DMS 273 (cell line): ENCODE measurements at regions not wholly inside any gene's neighbourhood (a gene's known extent, or its start where the extent isn't known, plus 50 kb on each side); places are given as distances from the start of the nearest gene placed in this dataset.

Experiments
- DNase-seq: peaks from one replicate; lab custom pipeline; 2025; ENCODE audit not compliant: unreplicated experiment; lab: John Stamatoyannopoulos, UW

GRCh38 chr6:139860203-139860602 is 485.8 kb upstream of the CITED2 start:
- no peak for DNase-seq

- DNase-seq = no peak
Observed at GRCh38 chr6:139858429-139858828, 484.0 kb upstream of the CITED2 start.

GRCh38 chr6:139857143-139857542 is 482.7 kb upstream of the CITED2 start:
- no peak for DNase-seq

DNA sequence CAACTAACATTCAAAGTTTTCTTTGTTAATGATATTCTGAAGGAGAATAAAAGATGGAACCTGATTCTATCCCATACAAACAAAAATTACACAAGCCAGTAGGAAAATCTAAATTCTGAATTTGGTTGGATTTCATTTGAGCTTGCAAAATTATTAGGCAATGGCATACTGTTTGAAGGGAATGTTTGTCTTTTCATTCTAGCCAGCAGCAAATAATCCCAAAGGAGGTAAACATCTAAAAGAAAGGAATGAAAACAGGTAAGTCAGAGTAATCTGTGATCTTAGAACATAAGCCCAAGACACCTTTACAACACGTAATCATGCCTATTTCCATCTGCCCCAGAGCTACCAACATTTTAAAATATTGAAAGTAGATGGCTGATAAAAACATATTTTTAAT is 482.1 kb upstream of the CITED2 start:
- DNase-seq = no peak

- no peak for DNase-seq
Observed at GRCh38 chr6:139855671-139856311, 481.3 kb upstream of the CITED2 start.

DNA sequence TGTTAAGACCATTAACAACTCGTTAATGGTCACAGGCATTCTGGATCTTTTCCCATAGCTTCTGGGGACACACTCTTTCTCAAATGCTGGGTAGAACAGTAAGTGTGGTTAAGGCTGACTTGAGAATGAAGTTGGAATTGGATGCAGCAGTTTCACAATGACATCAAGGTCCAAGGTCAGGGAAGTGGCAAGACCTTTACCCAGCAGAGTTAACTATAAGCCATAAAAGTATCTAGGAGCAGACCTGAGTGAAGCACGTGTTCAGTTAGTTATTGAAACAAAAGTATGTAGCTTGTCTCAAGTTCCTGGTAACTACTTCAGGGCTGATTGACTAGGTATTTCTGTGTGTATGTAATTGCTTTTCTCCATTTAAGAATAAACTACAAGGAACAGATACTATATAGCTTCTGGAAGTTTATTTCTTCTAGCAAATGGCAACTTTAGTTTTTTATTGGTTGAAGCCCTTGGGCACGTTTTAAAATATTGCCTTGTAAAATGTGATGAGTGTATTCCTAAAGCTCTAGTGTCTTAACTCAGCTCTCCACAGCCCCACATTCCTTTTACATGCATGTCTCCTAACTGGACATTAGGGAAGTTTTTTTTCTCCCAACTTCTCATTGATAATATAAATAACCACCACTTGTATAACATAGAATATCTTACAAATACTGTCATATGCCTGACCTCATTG is 479.0 kb upstream of the CITED2 start:
- DNase-seq = no peak

- no peak for DNase-seq
Observed at GRCh38 chr6:139852488-139853140, 478.2 kb upstream of the CITED2 start.

GRCh38 chr6:139852067-139852466 is 477.6 kb upstream of the CITED2 start:
- DNase-seq = no peak

DNA sequence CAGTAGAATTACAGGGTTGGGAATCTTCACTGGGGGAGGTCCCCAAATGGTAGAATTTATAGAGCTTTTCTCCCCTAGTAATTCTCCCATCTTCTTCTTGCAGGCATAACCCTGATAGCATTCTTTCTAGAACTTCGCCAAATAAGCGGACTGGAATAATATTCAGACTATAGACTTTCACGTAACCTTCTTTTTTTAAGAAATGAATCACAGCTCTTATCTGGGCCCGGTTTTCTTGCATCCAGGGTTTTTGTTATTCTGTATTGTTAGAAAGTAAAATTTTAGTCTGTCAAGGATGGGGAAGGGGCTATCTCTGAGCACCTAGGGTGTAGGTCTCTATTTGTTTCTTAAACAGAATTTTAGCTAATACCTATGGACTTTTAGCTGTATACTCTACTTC is 476.8 kb upstream of the CITED2 start:
- DNase-seq = no peak

DNA sequence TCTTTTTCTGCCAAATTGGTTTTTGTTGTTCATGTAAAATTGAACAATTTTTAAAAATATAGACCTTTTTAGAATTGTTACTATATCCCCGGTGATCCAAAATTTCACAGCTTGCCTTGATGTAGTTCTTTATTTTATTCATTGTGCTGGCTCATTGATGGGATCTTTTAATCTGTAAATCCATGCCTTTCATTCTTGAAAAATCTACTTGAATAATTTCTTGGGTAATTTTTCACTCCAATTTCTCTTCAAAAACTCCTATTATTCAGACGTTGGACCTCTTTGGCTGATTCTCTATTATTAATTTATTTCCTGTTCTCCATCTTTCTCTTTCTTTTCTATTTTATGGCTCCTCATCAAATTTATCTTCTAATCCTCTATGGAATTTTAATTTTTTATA is 476.1 kb upstream of the CITED2 start:
- no peak for DNase-seq

GRCh38 chr6:139847457-139847813 is 473.0 kb upstream of the CITED2 start:
- DNase-seq = peak; percentile 5

DNA sequence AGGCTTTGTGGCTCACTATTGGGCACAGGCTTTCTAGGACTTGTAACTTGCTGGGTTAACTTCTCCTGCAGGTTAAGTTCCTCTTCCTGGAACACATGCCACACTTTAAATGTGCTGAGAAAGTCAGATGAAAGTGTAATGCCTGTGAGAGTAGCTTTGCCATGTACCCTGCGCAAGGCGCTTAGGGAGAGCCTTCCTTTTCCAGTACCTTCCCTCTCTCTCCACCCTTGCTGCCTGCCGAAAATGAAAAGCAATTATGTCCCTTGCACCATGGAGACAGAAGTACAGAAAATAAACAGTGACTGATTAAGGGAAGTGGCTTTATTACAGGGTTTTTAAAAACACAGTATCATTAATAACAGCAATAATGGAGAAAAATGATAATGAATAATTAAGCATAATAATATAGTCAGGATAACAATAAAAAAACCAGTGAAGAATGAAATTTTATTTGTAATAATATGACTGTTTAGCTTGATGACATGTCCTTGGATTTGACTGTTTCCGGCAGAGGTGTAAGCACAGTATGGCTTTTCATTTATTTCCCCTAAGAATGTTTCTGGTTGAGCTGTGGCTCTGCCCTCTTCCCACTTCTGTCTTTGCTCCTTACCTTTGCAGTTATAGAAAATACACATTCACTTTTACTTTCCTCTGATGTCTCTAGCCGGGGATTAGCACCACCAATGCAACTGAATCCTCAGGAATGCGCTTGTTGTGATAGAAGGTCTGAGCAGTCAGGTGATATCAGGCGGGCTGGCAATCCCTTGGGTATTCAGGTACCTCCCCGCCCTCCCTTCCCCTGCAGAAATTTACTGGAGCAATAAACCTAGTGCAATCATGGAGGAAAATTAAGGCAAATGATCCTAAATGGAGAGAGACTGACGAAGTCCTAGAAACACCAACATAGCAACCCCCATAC is 472.3 kb upstream of the CITED2 start:
- no peak for DNase-seq

DNA sequence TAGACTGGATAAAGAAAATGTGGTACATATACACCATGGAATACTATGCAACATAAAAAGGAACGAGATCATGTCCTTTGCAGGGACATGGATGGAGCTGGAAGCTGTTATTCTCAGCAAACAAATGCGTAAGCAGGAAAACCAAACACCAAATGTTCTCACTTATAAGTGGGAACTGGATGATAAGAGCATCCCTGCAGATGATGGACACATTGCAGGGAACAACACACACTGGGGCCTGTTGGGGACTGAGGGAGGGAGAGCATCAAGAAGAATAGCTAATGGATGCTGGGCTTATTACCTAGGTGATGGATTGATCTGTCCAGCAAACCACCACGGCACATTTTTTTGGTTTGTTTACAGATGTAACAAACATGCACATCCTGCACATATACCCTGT is 470.5 kb upstream of the CITED2 start:
- DNase-seq = no peak

GRCh38 chr6:139841794-139842215 is 467.4 kb upstream of the CITED2 start:
- no peak for DNase-seq

DNA sequence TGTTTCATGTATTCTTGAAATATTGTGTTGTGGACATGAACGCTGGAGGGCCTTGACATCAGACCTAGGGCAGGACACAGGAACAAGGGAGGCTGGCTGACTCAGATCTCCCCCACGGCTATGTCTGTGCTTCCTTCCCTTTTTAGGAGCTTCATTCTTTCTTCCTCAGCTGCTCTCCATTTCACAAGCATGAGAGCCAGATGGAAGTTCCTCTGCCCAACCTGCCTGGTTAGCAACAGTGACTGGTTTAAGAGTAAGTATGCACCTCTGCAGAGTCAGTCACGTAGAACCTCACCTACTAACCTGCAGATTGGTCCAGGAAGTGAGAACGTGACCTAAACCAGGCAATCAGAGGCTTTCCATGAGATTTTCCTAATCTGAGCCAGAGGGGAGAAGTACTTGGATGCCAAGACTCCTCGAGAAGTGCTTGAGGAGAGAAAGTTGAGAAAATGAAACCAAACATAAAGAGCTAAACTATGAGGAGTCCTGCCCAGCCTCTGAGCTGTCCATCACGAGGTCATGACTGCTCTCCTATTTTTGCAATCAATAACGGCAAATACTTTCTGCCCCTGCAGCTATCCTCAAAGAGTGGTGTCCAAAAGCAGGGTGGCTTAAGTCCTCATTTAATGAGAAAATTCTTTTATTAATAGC is 465.2 kb upstream of the CITED2 start:
- DNase-seq = no peak

GRCh38 chr6:139834232-139834631 is 459.8 kb upstream of the CITED2 start:
- DNase-seq = no peak

DNA sequence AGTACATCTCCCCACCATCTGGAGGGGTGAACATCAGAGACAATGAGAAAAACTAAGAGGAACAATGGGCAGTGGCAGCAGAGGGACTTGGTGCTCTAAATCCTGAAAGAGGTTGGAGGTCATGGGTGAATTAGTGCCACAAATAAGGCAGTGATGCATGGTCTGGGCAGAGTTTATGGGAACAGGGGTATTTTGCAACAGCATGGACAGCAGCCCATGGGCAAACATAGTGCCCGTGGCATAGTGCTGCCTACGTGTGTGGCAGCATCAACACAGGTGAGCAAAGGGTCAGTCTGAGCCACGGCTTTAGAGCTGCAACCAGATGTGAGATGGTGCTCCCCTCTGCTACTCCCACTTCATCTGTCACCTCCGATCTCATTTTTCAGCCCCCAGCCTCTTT is 459.1 kb upstream of the CITED2 start:
- DNase-seq = no peak

- DNase-seq = no peak
Observed at GRCh38 chr6:139832493-139833305, 458.3 kb upstream of the CITED2 start.

DNA sequence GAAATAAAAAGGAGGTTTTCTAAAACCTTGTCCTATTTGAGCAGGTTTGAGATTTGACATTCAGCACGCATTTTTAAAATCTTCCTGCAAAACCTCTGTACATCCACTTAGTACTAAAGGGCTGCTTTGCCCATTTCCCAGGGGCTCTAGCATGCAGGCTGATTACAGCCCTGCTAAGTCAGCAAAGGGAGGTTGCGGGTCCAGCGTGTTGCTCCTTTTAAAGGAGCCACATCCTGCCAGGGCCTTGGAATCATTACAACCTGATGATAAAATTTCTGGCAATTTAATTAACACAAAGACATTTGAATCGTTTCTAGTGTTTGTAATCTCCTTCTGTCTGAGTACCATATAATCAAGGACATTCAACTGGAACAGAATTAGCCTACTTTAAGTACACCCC is 455.1 kb upstream of the CITED2 start:
- no peak for DNase-seq
